ENCODE measurements at regions not wholly inside any gene's neighbourhood (a gene's known extent, or its start where the extent isn't known, plus 50 kb on each side); places are given as distances from the start of the nearest gene placed in this dataset.

DNA sequence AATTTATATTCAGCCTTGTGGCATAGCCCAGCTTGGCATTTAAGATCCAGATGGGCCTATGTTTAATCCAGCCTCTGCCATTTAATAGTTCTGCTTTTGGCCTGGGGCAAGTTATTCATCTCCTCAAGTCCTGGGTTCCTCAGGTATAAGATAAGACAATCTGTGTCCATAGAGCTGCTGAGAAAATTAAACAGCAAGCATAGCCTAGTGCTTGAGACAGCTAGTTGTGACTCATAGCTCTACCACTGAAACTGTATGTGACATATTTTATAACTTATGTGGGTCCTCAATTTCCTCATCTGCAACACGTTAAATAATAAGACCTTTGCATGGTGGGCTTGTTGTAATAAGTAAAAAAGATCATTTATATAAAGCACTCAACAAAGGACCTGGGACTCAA lies 53.3 kb upstream of the ATP10B start:
- TF ChIP-seq GATA2 (IDR thresholded peaks at IDR 0.05; ENCODE audit: low read depth, low read length) (no peak), GATA3 (IDR thresholded peaks at IDR 0.05; ENCODE audit: low read depth, low read length) (no peak)

All from SH-SY5Y (cell line).